Left renal pelvis (tissue), 4 donors: ENCODE measurements at regions not wholly inside any gene's neighbourhood (a gene's known extent, or its start where the extent isn't known, plus 50 kb on each side); places are given as distances from the start of the nearest gene placed in this dataset.

Experiments used
- DNase-seq, 4 donors: peaks; one replicate each; pipeline ENCODE4 v3.0.0-alpha.2; 2013; ENCODE audit warnings: low read depth in 4 of 4, low spot score in 3 of 4

DNA sequence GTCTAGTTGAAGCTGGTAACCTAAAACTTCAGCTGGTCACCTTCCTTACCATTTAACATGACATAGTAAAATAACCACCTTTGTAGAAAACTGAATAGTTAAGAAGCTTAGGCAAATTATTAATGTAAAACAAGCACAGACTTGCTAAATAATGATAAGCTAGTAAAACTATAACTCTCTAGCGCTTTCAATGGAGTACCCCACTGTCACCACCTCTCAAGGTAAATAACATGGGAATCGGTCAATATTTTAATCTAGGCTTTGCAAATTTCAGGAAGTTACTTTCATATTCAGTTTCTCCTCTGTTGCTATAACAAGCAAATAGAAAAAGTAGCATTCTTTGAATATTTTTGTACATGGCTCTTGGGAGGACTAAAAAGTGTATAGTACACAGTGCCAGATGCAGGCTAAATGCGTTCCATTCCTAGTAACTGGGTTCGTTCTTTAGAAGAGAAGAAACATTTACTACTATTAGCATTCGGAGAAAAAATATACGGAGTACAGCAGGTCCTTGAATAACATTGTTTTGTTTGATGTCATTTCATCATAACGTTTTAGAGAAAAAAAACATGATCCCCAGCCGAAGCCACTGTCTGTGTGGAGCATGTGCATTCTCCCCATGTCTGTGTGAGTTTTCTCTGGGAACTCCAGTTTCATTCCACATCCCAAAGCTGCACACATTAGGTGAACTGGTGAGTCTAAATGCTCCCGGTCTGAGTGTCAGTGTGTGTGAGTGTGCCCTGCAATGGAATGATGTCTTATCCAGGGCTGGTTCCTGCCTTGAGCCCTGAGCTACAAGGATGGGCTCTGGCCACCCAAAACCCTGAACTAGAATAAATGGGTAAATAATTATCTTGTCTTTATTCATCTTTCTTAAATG is 52.5 kb downstream of the EPRS1 start:
- no peak for DNase-seq

DNA sequence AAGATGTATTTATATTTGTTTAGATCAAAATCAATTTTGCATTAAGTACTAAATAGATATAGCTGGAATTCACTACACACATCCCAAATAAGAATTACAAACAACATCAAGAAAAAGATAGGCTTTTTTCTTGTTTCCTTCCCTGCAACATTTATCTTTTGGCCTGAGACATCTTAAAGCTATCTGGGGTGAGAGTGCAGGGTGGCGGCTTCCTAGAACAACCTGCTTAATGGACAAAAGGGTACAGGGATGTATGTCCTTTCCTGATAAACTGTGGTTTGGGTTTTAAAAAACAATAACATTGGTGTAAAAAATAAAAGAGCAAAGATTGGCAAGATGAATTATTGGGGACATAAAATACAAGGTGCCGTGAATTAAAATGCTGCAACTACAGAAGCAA is 54.4 kb downstream of the EPRS1 start:
- DNase-seq: no peak

DNA sequence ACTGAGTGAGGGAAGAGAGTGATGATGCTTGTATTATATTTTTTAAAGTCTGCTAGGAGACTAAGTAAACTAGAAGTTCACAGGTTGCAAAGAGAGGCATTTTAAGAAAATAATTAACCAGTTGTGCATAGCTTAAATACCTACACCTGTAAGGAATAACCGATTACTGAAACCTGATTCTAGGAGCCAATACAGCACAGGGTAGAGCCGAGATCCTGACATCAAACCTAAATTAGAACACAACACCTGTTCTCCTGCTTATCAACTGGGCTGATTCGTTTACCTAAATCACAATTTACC is 54.8 kb downstream of the EPRS1 start:
- peak in 1 of 4 donors; percentile 5 for DNase-seq

DNA sequence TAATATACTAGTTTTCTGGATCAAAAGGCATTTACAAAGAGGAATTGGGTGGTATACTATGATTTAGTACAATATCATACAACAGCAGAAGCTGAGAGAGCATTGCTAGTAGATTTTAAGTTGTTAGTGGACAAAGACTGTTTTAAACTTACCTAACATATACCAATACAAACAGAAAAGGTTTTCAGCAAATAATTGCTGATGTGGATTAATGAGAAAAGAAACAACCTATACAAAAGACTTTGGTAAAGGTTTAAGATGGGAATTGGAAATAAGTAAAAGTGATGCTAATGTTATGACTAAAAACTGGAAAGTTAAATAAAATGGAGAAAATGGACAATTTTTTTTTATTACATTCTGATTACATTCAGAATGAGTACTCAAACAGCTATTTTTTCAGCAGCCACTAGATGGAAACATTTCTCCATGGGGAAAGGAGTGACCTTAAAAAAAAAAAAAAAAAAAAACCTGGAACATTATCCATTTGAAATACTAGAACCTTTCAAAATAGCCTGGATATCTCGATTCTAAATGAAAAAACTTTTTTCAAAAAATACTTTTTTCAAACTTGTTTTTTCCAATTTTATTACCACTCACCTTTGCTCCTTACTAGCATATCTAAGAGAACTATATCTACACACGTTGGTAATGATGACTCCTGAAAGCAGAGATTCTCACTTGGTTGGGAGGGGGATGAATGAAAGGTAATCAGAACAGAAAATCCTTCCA is 55.4 kb downstream of the EPRS1 start:
- peak in 3 of 4 donors; percentile 1 to 10 (median 8) for DNase-seq

DNA sequence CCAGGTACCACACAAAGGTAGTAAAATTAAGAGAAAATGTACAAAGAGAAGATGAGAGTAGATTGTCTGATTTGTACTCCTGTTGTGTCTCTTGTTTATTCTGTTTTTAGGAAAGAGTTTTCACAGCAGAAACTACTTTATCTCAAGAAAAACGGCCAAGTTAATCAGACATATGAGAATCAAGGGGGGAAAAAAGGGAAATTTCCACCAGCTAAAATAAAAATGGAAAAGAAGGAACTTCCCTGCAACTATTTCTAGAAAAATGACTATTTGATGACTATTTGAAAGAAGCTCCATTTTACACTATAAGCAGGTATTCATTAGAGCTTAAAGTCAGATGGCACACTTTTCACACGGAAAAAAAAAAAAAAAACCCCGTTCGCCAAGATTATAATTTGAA is 56.5 kb downstream of the EPRS1 start:
- no peak for DNase-seq

DNA sequence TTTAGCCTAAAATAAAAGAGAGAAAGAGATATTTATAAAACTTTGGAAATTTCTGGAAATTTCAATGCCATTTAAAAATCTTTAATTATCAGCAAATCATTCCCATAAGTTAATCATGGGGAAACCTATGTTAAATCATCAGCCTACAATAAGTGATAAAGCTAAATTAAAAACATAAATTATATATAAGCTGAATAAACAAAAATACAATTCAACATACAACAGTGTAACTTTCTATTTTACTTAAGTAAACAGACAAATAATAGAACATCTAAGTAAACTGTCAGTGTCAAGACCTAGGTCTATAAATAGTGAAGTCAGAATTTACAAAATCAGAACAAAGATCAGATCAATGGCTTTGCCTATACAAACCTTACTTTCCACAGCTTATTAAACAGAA is 57.5 kb downstream of the EPRS1 start:
- DNase-seq: no peak

DNA sequence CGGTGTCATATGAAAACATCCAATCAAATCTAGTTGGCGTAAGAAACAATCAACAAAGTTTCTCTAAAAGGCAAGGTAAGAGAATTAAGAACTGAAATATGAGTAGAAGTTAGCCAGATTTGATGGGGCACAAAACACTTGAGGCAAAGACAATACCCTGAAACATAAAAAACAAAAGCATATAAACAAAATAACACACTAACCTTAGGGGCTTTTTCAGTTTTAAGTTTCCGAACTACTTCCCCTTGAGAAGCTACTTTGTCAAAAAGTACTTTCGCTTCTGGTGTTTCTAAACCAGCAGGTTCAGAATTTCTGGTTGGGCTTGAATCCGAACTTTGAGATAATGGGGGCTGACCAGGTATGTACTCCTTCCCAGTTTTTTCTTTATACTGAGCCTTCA is 57.9 kb downstream of the EPRS1 start:
- no peak for DNase-seq

DNA sequence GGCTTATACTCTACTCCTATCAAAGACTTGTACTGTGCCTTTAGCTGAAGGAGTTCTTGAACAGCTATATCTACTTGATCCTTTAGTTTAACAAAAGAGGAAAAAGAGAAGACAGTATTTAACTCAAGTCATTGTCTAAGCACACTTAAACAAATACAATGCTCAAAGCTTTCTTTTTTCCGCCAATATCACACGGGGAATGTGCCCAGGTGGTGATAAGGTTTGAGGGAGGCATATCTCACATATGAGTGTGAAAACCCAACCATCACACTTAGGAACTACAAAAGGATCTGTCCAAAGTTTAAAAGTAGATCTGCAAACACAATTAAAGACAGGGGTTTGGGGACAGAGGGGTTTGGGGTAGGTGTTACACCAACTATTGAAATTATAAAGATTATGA is 59.0 kb upstream of the SLC30A10 start:
- no peak for DNase-seq

DNA sequence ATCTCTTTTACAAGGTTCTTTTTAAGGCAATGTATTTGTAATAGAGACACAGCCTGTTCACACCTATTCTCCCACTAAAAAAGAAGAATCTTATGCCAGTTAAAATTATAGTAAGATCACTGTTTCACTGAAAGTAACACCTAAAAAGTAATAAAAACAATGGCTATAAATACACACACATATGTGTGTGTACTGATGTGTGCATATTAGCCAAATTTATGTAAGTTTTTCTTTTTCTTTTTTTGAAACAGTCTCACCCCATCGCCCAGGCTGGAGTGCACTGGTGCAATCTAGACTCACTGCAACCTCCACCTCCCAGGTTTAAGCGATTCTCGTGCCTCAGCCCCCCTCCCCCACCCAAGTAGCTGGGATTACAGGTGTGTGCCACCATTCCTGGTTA is 56.8 kb upstream of the SLC30A10 start:
- DNase-seq: no peak
